ENCODE measurements at regions not wholly inside any gene's neighbourhood (a gene's known extent, or its start where the extent isn't known, plus 50 kb on each side); places are given as distances from the start of the nearest gene placed in this dataset. TPM values are rescaled to one million over a fixed set of nuclear protein-coding genes. Genes with fewer than 3 reads are reported as not detected.

DNA sequence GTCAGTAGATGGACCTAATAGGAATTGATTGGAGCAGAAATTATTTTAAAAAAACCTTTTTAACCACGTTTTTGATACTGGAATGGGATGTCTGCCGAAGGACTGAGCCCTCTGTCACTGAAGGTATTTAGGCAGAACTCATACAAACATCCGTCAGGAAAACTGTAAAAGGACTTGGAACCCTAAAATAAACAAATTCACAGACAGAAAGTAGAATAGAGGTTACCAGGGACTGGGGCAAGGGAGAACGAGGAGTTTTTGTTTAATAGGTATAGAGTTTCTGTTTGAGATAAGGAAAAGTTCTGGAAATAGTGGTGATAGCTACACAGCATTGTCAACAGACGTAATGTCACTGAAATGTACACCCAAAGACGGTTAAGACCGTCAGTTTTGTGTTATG, 105.5 kb downstream of the BCOR start:
- Histone ChIP-seq H3K27ac (ENCODE audit: low read depth, low read length) (no peak overlapping the region), H3K9me3 (ENCODE audit: control insufficient read depth in 3 of 3, low read length in 3 of 3) (no peaks in the 10 kb centered on the region), H3K27me3 (ENCODE audit: control insufficient read depth in 3 of 3, insufficient read depth in 3 of 3, low read length in 3 of 3) (no peaks in the 10 kb centered on the region), H3K4me3 (ENCODE audit: low read length in 3 of 3) (no peak overlapping the region), H3K4me1 (ENCODE audit: control insufficient read depth in 3 of 3, insufficient read depth in 3 of 3, low read length in 3 of 3) (no peaks in the 10 kb centered on the region), H3K36me3 (ENCODE audit: control insufficient read depth in 3 of 3, insufficient read depth in 3 of 3, low read length in 3 of 3) (no peaks in the 10 kb centered on the region), H3K9ac (ENCODE audit: low read depth in 1 of 3, low read length in 3 of 3) (no peak overlapping the region)

DNA sequence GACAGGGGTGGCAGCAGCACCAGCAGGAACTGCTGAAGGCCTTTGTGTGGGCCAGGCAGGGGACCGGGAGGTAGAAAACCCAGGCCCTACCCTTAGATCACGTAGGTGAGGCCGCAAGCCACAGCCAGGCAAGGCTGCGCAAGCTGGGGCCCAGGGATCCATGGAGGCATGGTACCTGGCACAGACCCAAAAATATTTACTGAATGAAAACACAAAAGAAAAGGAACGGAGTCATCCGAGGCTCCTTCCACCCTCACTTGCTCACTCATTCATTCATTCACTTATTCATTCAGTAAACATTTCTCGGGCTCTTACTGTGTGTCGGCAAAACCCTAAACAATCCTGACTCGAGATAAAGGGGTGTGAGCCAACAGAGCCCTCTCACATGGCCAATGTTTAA, 102.3 kb downstream of the BCOR start:
- no peaks in the 10 kb centered on the region for H3K27me3 ChIP-seq (ENCODE audit: control insufficient read depth in 3 of 3, insufficient read depth in 3 of 3, low read length in 3 of 3)
- no peak overlapping the region for H3K9ac ChIP-seq (ENCODE audit: low read depth in 1 of 3, low read length in 3 of 3)
- no peak overlapping the region for H3K27ac ChIP-seq (ENCODE audit: low read depth, low read length)
- H3K4me3 ChIP-seq (ENCODE audit: low read length in 3 of 3), result no peak overlapping the region
- no peaks in the 10 kb centered on the region for H3K36me3 ChIP-seq (ENCODE audit: control insufficient read depth in 3 of 3, insufficient read depth in 3 of 3, low read length in 3 of 3)
- no peaks in the 10 kb centered on the region for H3K9me3 ChIP-seq (ENCODE audit: control insufficient read depth in 3 of 3, low read length in 3 of 3)
- H3K4me1 ChIP-seq (ENCODE audit: control insufficient read depth in 3 of 3, insufficient read depth in 3 of 3, low read length in 3 of 3), result no peaks in the 10 kb centered on the region

DNA sequence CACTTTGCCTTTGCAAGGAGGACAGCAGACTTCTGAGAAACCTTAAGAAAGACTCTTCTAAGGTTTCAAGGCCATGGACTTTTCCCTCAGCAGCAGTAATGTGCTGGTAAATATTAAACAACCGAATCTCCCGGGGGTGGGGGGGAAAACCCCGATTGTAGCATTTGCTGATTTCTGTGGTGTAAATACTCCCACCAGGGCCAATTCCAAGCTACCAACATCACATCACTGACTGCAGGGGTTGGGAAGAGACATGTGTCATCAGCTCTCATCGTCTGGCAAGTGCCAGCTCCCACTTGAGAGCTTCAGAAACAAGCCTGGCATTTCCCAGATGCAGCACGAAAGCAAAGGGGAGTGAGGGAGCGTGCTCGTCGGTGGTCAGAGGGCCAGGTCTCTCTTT, 101.2 kb downstream of the BCOR start:
- Histone ChIP-seq H3K36me3 (ENCODE audit: control insufficient read depth in 3 of 3, insufficient read depth in 3 of 3, low read length in 3 of 3) (no peaks in the 10 kb centered on the region), H3K4me1 (ENCODE audit: control insufficient read depth in 3 of 3, insufficient read depth in 3 of 3, low read length in 3 of 3) (no peaks in the 10 kb centered on the region), H3K9me3 (ENCODE audit: control insufficient read depth in 3 of 3, low read length in 3 of 3) (no peaks in the 10 kb centered on the region), H3K4me3 (ENCODE audit: low read length in 3 of 3) (no peak overlapping the region), H3K27me3 (ENCODE audit: control insufficient read depth in 3 of 3, insufficient read depth in 3 of 3, low read length in 3 of 3) (no peaks in the 10 kb centered on the region), H3K27ac (ENCODE audit: low read depth, low read length) (no peak overlapping the region), H3K9ac (ENCODE audit: low read depth in 1 of 3, low read length in 3 of 3) (no peak overlapping the region)

DNA sequence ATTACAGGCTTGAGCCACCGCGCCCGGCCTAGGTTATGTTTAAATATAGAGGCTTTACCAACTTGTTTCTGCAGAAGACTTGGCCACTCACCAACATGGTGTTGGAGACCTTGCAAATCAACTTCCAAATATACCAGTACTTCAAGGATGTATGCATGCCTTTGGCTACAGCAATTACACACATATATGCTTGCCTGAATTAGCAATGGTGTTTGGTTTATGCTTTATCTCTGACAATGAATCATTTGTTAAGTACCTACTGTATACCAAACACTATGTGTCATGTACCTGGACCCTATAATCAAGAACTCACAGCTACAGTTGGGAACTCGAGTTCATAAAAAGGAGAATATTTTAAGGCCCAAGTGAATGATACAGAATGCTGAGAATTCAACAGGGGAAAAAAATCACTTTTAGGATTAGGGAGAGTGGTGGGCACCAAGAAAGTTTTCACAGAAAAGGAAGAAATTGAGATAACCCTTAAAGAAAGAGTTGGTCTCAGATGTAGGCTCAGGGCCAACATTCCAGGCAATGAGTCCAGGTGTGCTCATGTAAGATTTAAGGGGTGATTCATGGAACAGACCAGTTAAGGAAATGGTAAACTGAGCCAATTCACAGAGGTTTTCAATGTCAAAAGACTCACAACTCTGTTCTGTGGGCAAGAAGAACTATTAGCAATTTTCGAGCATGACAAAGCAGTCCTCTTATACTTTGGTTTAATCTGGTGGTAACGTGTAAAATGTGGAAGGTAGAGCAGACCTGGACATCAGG, 98.9 kb downstream of the BCOR start:
- no peak overlapping the region for H3K9ac ChIP-seq (ENCODE audit: low read depth in 1 of 3, low read length in 3 of 3)
- no peaks in the 10 kb centered on the region for H3K27me3 ChIP-seq (ENCODE audit: control insufficient read depth in 3 of 3, insufficient read depth in 3 of 3, low read length in 3 of 3)
- H3K4me1 ChIP-seq (ENCODE audit: control insufficient read depth in 3 of 3, insufficient read depth in 3 of 3, low read length in 3 of 3), result no peaks in the 10 kb centered on the region
- no peak overlapping the region for H3K4me3 ChIP-seq (ENCODE audit: low read length in 3 of 3)
- no peaks in the 10 kb centered on the region for H3K36me3 ChIP-seq (ENCODE audit: control insufficient read depth in 3 of 3, insufficient read depth in 3 of 3, low read length in 3 of 3)
- no peaks in the 10 kb centered on the region for H3K9me3 ChIP-seq (ENCODE audit: control insufficient read depth in 3 of 3, low read length in 3 of 3)
- no peak overlapping the region for H3K27ac ChIP-seq (ENCODE audit: low read depth, low read length)

Small RNAs in the stretch of these regions (small RNA-seq; reads per million reads assigned to genes)
- gene MIR1587 (not detected), gene MIR3937 (not detected), gene RN7SL732P (not detected), gene RNU6-591P (not detected)

All from skeletal muscle tissue (tissue), 4 donors.